Lower leg skin (tissue), 4 donors: ENCODE measurements at regions not wholly inside any gene's neighbourhood (a gene's known extent, or its start where the extent isn't known, plus 50 kb on each side); places are given as distances from the start of the nearest gene placed in this dataset.

Source experiments
- DNase-seq, 2 donors: peaks; one replicate each; pipeline ENCODE4 v3.0.0-alpha.2; 2019; ENCODE audit warnings: low spot score in 2 of 2
- H3K4me3 ChIP-seq: fragments of 200-600 bp; sonication (generic); 2 replicates; pipeline ENCODE4 v1.5.1; 2017; ENCODE audit warnings: mild to moderate bottlenecking, low read depth; ENCODE audit not compliant: poor library complexity, severe bottlenecking
- POLR2A ChIP-seq, 2 donors: fragments of 450-650 bp; IDR thresholded peaks; one replicate each; pipeline ENCODE4 v1.6.1; 2016 to 2017; ENCODE audit warnings: antibody characterized with exemption in 2 of 2, mild to moderate bottlenecking in 1 of 2, moderate library complexity in 1 of 2
- WGBS, 2 donors: methylation state at CpG; one replicate each; pipeline ENCODE4 v1.1.5; 2018; 5-methylcytosine and 5-hydroxymethylcytosine counted together
- intact Hi-C: fragments of 100-400 bp; cut with DNase I; formaldehyde crosslinking; loops from one replicate; pipeline ENCODE4 v1.15.0; 2023; ENCODE audit warnings: low total_unique reads
- TF ChIP-seq, protein P1 (sequence below), 3 donors: fragments of 450-650 bp; IDR thresholded peaks; one replicate each; pipeline ENCODE4 v1.5.1; 2016; ENCODE audit warnings: antibody characterized with exemption in 3 of 3, mild to moderate bottlenecking in 3 of 3, moderate library complexity in 2 of 3

DNA sequence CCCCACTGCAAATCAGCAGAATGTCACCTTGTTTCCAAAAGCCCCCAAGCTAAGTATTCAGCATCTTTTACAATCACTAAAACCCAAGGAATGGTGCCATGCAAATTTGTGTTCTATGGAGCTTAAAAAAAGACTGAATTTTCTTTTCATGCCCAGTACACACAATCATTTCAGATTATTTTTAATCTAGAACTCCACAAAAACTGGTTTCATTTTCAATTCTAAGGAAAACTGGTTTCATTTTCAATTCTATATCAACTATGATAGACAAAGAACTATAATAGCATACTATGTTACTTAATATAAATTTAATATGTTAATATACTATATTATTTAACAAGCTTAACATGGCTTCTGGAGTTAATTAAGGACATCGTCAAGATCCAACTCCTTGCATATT is 88.4 kb upstream of the DOCK9 start:
- H3K4me3 ChIP-seq = no peak overlapping the region
- DNase-seq = no peak
- WGBS, 2 donors = 66 to 68% methylated on average over 1 of the region's 1 CpG
- TF ChIP-seq POLR2A (IDR thresholded peaks at IDR 0.05) = no peak
- TF ChIP-seq, protein P1, sequence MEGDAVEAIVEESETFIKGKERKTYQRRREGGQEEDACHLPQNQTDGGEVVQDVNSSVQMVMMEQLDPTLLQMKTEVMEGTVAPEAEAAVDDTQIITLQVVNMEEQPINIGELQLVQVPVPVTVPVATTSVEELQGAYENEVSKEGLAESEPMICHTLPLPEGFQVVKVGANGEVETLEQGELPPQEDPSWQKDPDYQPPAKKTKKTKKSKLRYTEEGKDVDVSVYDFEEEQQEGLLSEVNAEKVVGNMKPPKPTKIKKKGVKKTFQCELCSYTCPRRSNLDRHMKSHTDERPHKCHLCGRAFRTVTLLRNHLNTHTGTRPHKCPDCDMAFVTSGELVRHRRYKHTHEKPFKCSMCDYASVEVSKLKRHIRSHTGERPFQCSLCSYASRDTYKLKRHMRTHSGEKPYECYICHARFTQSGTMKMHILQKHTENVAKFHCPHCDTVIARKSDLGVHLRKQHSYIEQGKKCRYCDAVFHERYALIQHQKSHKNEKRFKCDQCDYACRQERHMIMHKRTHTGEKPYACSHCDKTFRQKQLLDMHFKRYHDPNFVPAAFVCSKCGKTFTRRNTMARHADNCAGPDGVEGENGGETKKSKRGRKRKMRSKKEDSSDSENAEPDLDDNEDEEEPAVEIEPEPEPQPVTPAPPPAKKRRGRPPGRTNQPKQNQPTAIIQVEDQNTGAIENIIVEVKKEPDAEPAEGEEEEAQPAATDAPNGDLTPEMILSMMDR (IDR thresholded peaks at IDR 0.05) = no peak
- intact Hi-C loops = no loop called here

- intact Hi-C loops = no loop called here
- TF ChIP-seq, protein P1 (IDR thresholded peaks at IDR 0.05) = no peak
- TF ChIP-seq POLR2A (IDR thresholded peaks at IDR 0.05) = no peak
- H3K4me3 ChIP-seq = no peak overlapping the region
- no peak for DNase-seq
- 42 to 62% methylated on average over 1 of the region's 1 CpG for WGBS, 2 donors
These were observed 89.5 kb upstream of the DOCK9 start for GRCh38 chr13:99067159-99067985.

DNA sequence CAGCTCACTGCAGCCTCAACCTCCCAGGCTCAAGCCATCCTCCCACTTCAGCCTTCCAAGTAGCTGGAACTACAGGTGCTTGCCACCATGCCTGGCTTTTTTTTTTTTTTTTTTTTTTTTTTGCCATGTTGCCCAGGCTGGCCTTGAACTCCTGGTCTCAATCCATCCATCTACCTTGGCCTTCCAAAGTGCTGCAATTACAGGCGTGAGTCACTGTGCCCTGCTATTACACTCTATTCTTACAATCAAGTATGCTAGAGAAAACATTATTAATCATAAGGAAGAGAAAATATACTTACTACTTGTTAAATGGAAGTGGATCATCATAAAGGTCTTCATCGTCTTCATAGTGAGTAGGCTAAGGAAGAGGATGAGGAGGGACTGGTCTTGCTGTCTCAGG is 93.3 kb upstream of the DOCK9 start:
- DNase-seq = no peak
- no peak for TF ChIP-seq POLR2A (IDR thresholded peaks at IDR 0.05)
- TF ChIP-seq, protein P1 (IDR thresholded peaks at IDR 0.05) = no peak
- H3K4me3 ChIP-seq = no peak overlapping the region
- 79 to 90% methylated on average over 2 of the region's 2 CpGs for WGBS, 2 donors
- intact Hi-C loops = no loop called here

DNA sequence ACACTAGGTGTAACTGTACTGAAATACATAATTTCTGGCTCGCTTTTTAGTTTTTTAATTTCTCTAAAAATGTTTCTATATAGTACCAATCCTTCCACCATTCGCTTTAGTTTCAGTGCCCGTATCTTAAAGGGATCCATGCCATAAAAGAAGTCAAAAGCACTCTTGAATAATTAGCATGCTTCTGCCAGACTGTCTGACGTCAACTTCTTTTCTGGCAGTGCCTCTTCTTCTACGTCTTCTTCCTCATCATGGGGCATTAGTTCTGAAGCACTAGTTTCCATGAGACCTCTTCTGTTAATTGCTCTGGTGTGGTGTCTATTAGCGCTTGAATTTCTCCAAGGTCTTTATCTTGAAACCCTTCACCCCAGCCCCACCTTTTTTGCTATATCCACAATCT is 93.8 kb upstream of the DOCK9 start:
- intact Hi-C loops = no loop called here
- no peak overlapping the region for H3K4me3 ChIP-seq
- TF ChIP-seq, protein P1 (IDR thresholded peaks at IDR 0.05) = no peak
- no peak for TF ChIP-seq POLR2A (IDR thresholded peaks at IDR 0.05)
- no peak for DNase-seq
- 61 to 72% methylated on average over 6 of the region's 6 CpGs for WGBS, 2 donors

DNA sequence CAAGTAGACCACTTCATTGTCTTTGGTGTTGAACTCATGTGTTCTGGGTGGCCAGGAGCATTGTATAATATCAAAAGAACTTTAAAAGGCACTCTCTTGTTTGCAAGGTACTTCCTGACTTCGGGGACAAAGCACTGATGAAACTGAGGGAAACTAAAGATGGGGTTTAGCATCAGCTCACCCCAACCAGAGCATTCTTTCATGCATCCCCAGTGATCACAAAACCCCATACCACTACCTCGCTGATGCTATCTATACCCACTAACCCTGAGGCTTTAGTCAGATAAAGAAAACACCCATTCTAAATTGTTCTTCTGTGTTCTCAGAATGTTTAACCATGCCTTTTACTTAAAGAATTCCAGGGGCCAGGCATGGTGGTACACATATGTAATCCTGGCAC is 94.5 kb upstream of the DOCK9 start:
- TF ChIP-seq, protein P1 (IDR thresholded peaks at IDR 0.05) = no peak
- TF ChIP-seq POLR2A (IDR thresholded peaks at IDR 0.05) = no peak
- 94 to 98% methylated on average over 2 of the region's 2 CpGs for WGBS, 2 donors

DNA sequence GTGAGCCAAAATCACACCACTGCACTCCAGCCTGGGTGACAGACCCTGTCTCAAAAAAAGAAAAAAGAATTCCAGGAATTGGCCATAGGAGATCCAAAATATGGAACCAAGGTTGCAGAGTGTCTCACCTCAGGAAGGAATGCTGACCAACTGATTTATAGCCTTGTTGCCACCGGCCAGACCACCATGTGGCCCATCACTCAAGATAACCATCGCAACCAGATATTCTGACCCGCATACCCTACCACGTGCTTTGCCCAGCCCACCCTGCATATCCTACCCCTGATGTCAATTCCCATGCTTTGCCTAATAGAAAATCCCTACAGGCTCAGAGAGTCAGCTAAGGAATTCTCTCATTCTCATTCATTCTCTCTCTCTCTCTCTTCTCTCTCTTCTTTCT is 95.1 kb upstream of the DOCK9 start:
- intact Hi-C loops = no loop called here
- H3K4me3 ChIP-seq = no peak overlapping the region
- TF ChIP-seq, protein P1 (IDR thresholded peaks at IDR 0.05) = no peak
- no peak for TF ChIP-seq POLR2A (IDR thresholded peaks at IDR 0.05)
- no peak for DNase-seq
- 85 to 86% methylated on average over 4 of the region's 4 CpGs for WGBS, 2 donors

More for the DNA sequence above, 94.5 kb upstream of the DOCK9 start:
- H3K4me3 ChIP-seq = no peak overlapping the region
- intact Hi-C loops = no loop called here
- DNase-seq = no peak
